NB4 (cell line): ENCODE measurements at regions not wholly inside any gene's neighbourhood (a gene's known extent, or its start where the extent isn't known, plus 50 kb on each side); places are given as distances from the start of the nearest gene placed in this dataset.
A peak's percentile ranks its signal among the peaks of the same experiment; 100 is the strongest.
"Not testable (repeated sequence)": the region's sequence is repeated elsewhere in the genome, so short reads cannot be mapped to it uniquely, and the experiment has no call there.

ENCODE experiments used
- DNase-seq: peaks from one replicate; pipeline ENCODE4 v3.0.0; 2010; ENCODE audit warnings: low read depth
- H3K4me3 ChIP-seq: one replicate; pipeline ENCODE4 v1.5.1; 2011; ENCODE audit warnings: mild to moderate bottlenecking, low read depth, low read length, moderate library complexity
- CTCF ChIP-seq: IDR thresholded peaks from one replicate; pipeline ENCODE4 v1.5.1; 2012; ENCODE audit warnings: low read depth, low read length
- MAX ChIP-seq: IDR thresholded peaks from 2 replicates; pipeline ENCODE4 v1.6.1; 2011; ENCODE audit warnings: low read depth, low read length
- MYC ChIP-seq: IDR thresholded peaks from 2 replicates; pipeline ENCODE4 v1.6.1; 2011; ENCODE audit warnings: low read depth, low read length
- POLR2A ChIP-seq: IDR thresholded peaks from 2 replicates; pipeline ENCODE4 v1.6.1; 2011; ENCODE audit warnings: mild to moderate bottlenecking; ENCODE audit not compliant: insufficient read length; ENCODE audit errors: extremely low read depth

DNA sequence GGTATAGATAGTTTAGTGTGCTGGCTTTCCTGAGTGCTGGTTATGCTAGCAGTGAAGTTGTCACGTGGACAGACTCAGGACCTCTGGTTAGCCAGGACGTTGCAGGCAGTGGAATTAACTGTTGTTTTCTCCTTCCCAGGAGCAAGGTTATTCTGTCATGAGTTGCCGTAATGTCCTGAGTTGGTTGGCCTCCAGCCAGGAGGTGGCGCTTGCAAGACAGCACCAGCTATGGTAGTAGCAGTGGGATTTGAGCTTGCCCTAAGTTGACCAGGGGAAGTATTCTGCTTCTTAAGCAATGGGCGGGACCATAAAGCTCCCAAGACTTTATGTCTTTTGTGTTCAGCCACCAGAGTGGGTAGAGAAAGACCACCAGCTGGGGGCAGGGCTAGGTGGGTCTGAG is 240.7 kb upstream of the DNAJC19 start:
- no peak overlapping the region for H3K4me3 ChIP-seq
- TF ChIP-seq MAX = no peak
- TF ChIP-seq POLR2A = no peak
- no peak for TF ChIP-seq CTCF
- no peak for TF ChIP-seq MYC
- DNase-seq = peak; percentile 7

- no peak overlapping the region for H3K4me3 ChIP-seq
- no peak for DNase-seq
- no peak for TF ChIP-seq MYC
- no peak for TF ChIP-seq POLR2A
- no peak for TF ChIP-seq MAX
- TF ChIP-seq CTCF = no peak
Observed at GRCh38 chr3:181213347-181213746, 223.8 kb upstream of the DNAJC19 start.

DNA sequence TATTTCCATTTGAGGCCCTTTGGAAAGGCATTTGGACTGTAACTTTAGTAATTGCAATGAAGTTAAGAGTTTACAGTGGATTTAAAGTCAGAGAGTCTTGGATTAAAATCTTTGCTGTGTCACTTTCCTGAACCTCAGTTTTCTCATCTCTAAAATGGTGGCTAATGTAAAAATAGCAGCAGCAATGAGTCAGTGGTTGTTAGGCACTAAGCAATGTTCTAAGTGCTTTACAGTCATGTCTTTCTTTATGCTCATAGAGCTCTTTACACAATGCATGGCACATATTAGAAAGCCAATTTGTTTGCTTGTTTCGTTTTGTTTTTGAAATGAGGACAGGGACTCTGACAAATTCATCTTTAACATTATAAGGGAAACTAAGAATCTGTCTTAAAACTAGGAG is 222.7 kb upstream of the DNAJC19 start:
- no peak for TF ChIP-seq CTCF
- no peak for TF ChIP-seq MYC
- no peak for TF ChIP-seq MAX
- no peak for TF ChIP-seq POLR2A

GRCh38 chr3:181210275-181210674 is 220.7 kb upstream of the DNAJC19 start:
- peak; percentile 30 for DNase-seq
- no peak for TF ChIP-seq MAX
- TF ChIP-seq POLR2A = no peak
- no peak for TF ChIP-seq CTCF
- TF ChIP-seq MYC = no peak
- H3K4me3 ChIP-seq = no peak overlapping the region

More for the DNA sequence above, 222.7 kb upstream of the DNAJC19 start:
- no peak for DNase-seq
- no peak overlapping the region for H3K4me3 ChIP-seq

DNA sequence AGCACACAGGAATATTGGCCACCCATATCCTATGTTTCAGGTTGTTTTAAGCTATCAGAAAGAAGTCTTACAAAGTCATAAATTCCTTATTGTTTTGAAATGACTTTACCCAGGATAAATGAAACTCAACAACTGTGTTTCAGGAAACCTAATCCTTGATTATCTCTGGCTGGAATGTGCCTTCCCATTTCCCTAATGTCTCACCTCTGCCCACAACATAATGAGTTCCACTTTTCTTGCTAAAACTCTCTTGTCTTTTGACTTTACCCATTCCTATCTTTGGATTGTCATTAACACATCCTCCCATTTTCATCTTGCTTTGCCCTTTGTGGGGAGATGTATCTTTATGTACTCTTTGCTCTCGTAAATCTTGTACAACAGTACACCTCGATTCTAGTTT is 200.0 kb upstream of the DNAJC19 start:
- TF ChIP-seq CTCF = no peak
- no peak for TF ChIP-seq MYC
- TF ChIP-seq POLR2A = no peak
- TF ChIP-seq MAX = no peak

GRCh38 chr3:181183764-181184163 is 194.2 kb upstream of the DNAJC19 start:
- no peak for DNase-seq
- no peak overlapping the region for H3K4me3 ChIP-seq
- TF ChIP-seq MYC (no peak), MAX (no peak)

More for the DNA sequence above, 200.0 kb upstream of the DNAJC19 start:
- H3K4me3 ChIP-seq = no peak overlapping the region
- no peak for DNase-seq

GRCh38 chr3:181183057-181183456 is 193.5 kb upstream of the DNAJC19 start:
- DNase-seq, H3K4me3 ChIP-seq: not testable (repeated sequence)
